HL-60 (cell line): ENCODE measurements at regions not wholly inside any gene's neighbourhood (a gene's known extent, or its start where the extent isn't known, plus 50 kb on each side); places are given as distances from the start of the nearest gene placed in this dataset.

ENCODE experiments used
- DNase-seq, 2 experiments: peaks; one replicate each; pipeline ENCODE4 v3.0.0-alpha.2; 2010 to 2020; ENCODE audit warnings: low read depth in 1 of 2, low spot score in 1 of 2
- H3K27ac ChIP-seq: fragments of 250-450 bp; sonication (Bioruptor Pico); replicated peaks from 2 replicates; pipeline ENCODE4 v1.5.1; 2020; ENCODE audit warnings: mild to moderate bottlenecking, moderate library complexity
- H3K27me3 ChIP-seq: fragments of 250-450 bp; sonication (Bioruptor Pico); 2 replicates; pipeline ENCODE4 v1.5.1; 2021; ENCODE audit warnings: mild to moderate bottlenecking, moderate library complexity; ENCODE audit not compliant: insufficient read depth, poor library complexity, severe bottlenecking
- H3K4me3 ChIP-seq: replicated peaks from 2 replicates; pipeline ENCODE4 v1.5.1; 2011; ENCODE audit warnings: mild to moderate bottlenecking, control low read depth, low read length; ENCODE audit not compliant: insufficient read depth
- GABPA ChIP-seq: IDR thresholded peaks from 2 replicates; pipeline ENCODE4 v1.6.1; 2012; ENCODE audit warnings: low read depth
- POLR2AphosphoS5 ChIP-seq: IDR thresholded peaks from 2 replicates; pipeline ENCODE4 v1.6.1; 2012; ENCODE audit warnings: low read depth
- REST ChIP-seq: IDR thresholded peaks from 2 replicates; pipeline ENCODE4 v1.6.1; 2012; ENCODE audit warnings: low read depth; ENCODE audit not compliant: insufficient replicate concordance
- SPI1 ChIP-seq: IDR thresholded peaks from 2 replicates; pipeline ENCODE4 v1.6.1; 2012; ENCODE audit warnings: low read depth, mild to moderate bottlenecking, borderline replicate concordance
- TF ChIP-seq, protein P1 (sequence below): IDR thresholded peaks from one replicate; pipeline ENCODE4 v1.5.1; 2011; ENCODE audit warnings: low read length, control low read depth, inconsistent platforms; ENCODE audit not compliant: insufficient read depth

GRCh38 chr9:30900706-30901105 lies 1483.7 kb upstream of the ACO1 start:
- TF ChIP-seq SPI1 (no peak), GABPA (no peak), POLR2AphosphoS5 (no peak), REST (no peak)
- TF ChIP-seq, protein P1, sequence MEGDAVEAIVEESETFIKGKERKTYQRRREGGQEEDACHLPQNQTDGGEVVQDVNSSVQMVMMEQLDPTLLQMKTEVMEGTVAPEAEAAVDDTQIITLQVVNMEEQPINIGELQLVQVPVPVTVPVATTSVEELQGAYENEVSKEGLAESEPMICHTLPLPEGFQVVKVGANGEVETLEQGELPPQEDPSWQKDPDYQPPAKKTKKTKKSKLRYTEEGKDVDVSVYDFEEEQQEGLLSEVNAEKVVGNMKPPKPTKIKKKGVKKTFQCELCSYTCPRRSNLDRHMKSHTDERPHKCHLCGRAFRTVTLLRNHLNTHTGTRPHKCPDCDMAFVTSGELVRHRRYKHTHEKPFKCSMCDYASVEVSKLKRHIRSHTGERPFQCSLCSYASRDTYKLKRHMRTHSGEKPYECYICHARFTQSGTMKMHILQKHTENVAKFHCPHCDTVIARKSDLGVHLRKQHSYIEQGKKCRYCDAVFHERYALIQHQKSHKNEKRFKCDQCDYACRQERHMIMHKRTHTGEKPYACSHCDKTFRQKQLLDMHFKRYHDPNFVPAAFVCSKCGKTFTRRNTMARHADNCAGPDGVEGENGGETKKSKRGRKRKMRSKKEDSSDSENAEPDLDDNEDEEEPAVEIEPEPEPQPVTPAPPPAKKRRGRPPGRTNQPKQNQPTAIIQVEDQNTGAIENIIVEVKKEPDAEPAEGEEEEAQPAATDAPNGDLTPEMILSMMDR: no peak
- H3K27me3 ChIP-seq: no peaks in the 10 kb centered on the region
- DNase-seq: no peak
- no peak overlapping the region for H3K27ac ChIP-seq
- H3K4me3 ChIP-seq: no peak overlapping the region

- Histone ChIP-seq H3K27ac (no peak overlapping the region), H3K27me3 (no peaks in the 10 kb centered on the region), H3K4me3 (no peak overlapping the region)
- TF ChIP-seq GABPA (no peak), SPI1 (no peak)
- TF ChIP-seq, protein P1: no peak
- DNase-seq: no peak
These were observed 1471.1 kb upstream of the ACO1 start for GRCh38 chr9:30913331-30913730.

DNA sequence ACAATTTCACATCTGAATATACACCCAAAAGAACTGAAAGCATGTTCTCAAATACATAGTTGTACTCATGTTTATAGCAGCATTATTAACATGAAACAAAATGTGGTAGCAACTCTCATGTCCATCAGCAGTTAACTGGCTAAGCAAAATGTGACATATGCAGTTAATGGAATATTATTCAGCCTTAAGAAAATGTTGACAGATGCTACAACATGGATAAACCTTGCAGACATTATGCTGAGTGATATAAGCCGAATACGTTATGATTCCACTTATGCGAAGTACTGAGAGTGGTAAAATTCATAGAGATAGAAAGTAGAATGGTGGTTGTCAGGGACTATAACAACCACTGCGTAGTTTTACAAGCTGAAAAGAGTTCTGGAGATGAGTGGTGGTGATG lies 1469.0 kb upstream of the ACO1 start:
- Histone ChIP-seq H3K27me3 (no peaks in the 10 kb centered on the region), H3K27ac (no peak overlapping the region), H3K4me3 (no peak overlapping the region)
- no peak for TF ChIP-seq REST
- no peak for TF ChIP-seq SPI1
- TF ChIP-seq POLR2AphosphoS5: no peak
- TF ChIP-seq, protein P1: no peak
- no peak for TF ChIP-seq GABPA
- no peak for DNase-seq

GRCh38 chr9:30925126-30925525 lies 1459.3 kb upstream of the ACO1 start:
- H3K4me3 ChIP-seq: no peak overlapping the region
- TF ChIP-seq REST: no peak
- no peak for TF ChIP-seq POLR2AphosphoS5
- TF ChIP-seq, protein P1: no peak
- no peak for DNase-seq
- no peaks in the 10 kb centered on the region for H3K27me3 ChIP-seq
- H3K27ac ChIP-seq: no peak overlapping the region
